Mesenchymal stem cell (in vitro differentiated cells and primary cell): ENCODE measurements at regions not wholly inside any gene's neighbourhood (a gene's known extent, or its start where the extent isn't known, plus 50 kb on each side); places are given as distances from the start of the nearest gene placed in this dataset.

Experiments used
- DNase-seq: peaks from one replicate; pipeline ENCODE4 v3.0.0-alpha.2; 2013
- H2AFZ ChIP-seq: one replicate; pipeline ENCODE4 v1.6.1; 2013; ENCODE audit warnings: low read depth, mild to moderate bottlenecking, control low read depth, inconsistent platforms, low read length, moderate library complexity
- H2AK5ac ChIP-seq: 2 replicates; pipeline ENCODE4 v1.6.1; 2013; ENCODE audit warnings: low read length, moderate library complexity, mild to moderate bottlenecking, inconsistent platforms; ENCODE audit not compliant: severe bottlenecking
- H2BK120ac ChIP-seq: one replicate; pipeline ENCODE4 v1.6.1; 2013; ENCODE audit warnings: low read depth, mild to moderate bottlenecking, inconsistent platforms, low read length, moderate library complexity
- H2BK12ac ChIP-seq, 2 experiments: one replicate each; pipeline ENCODE4 v1.6.1; 2013; ENCODE audit warnings: inconsistent platforms in 2 of 2, low read length in 2 of 2, mild to moderate bottlenecking in 2 of 2, moderate library complexity in 2 of 2, control low read depth in 1 of 2
- H2BK15ac ChIP-seq: one replicate; pipeline ENCODE4 v1.6.1; 2013; ENCODE audit warnings: mild to moderate bottlenecking, low read depth, inconsistent platforms; ENCODE audit not compliant: poor library complexity, severe bottlenecking
- H2BK5ac ChIP-seq: 2 replicates; pipeline ENCODE4 v1.6.1; 2013; ENCODE audit warnings: low read depth, mild to moderate bottlenecking, low read length, control low read depth, inconsistent platforms; ENCODE audit not compliant: poor library complexity, severe bottlenecking
- H3K14ac ChIP-seq, 2 experiments: one replicate each; pipeline ENCODE4 v1.6.1; 2013; ENCODE audit warnings: inconsistent platforms in 2 of 2, low read length in 2 of 2, control low read depth in 1 of 2, mild to moderate bottlenecking in 1 of 2, moderate library complexity in 1 of 2
- H3K18ac ChIP-seq, 2 experiments: one replicate each; pipeline ENCODE4 v1.6.1; 2013; ENCODE audit warnings: inconsistent platforms in 2 of 2, low read length in 2 of 2, control low read depth in 1 of 2, low read depth in 1 of 2, mild to moderate bottlenecking in 1 of 2
- H3K23ac ChIP-seq, 2 experiments: one replicate each; pipeline ENCODE4 v1.6.1; 2013; ENCODE audit warnings: inconsistent platforms in 2 of 2, low read length in 2 of 2, mild to moderate bottlenecking in 2 of 2, moderate library complexity in 2 of 2, control low read depth in 1 of 2
- H3K27ac ChIP-seq: 2 replicates; pipeline ENCODE4 v1.5.1; 2013; ENCODE audit warnings: mild to moderate bottlenecking, moderate library complexity, low read length, control low read depth, inconsistent platforms; ENCODE audit not compliant: poor library complexity, severe bottlenecking
- H3K27me3 ChIP-seq, 2 experiments: 2 replicates each; pipeline versions ENCODE4 v1.6.1 to v1.7.0; 2013; ENCODE audit warnings: low read length in 2 of 2, mild to moderate bottlenecking in 2 of 2, moderate library complexity in 2 of 2, control low read depth in 1 of 2, inconsistent platforms in 1 of 2; ENCODE audit not compliant: control insufficient read depth in 1 of 2, insufficient read depth in 1 of 2
- H3K36me3 ChIP-seq, 2 experiments: 2 replicates each; pipeline versions ENCODE4 v1.6.1 to v1.7.0; 2013; ENCODE audit warnings: low read length in 2 of 2, control low read depth in 1 of 2, inconsistent platforms in 1 of 2, low read depth in 1 of 2, mild to moderate bottlenecking in 1 of 2; ENCODE audit not compliant: insufficient read depth in 2 of 2, control insufficient read depth in 1 of 2
- H3K4ac ChIP-seq, 2 experiments: one replicate each; pipeline ENCODE4 v1.6.1; 2013; ENCODE audit warnings: inconsistent platforms in 2 of 2, low read length in 2 of 2, mild to moderate bottlenecking in 2 of 2, moderate library complexity in 2 of 2, control low read depth in 1 of 2, low read depth in 1 of 2
- H3K4me1 ChIP-seq: 2 replicates; pipeline ENCODE4 v1.6.1; 2013; ENCODE audit warnings: low read depth, low read length, control low read depth; ENCODE audit not compliant: control insufficient read depth, insufficient read depth
- H3K4me2 ChIP-seq: 2 replicates; pipeline ENCODE4 v1.6.1; 2013; ENCODE audit warnings: low read length, mild to moderate bottlenecking, inconsistent platforms; ENCODE audit not compliant: poor library complexity, severe bottlenecking
- H3K4me3 ChIP-seq, 2 experiments: 2 replicates each; pipeline versions ENCODE4 v1.5.1 to v1.7.0; 2013; ENCODE audit warnings: low read length in 2 of 2, mild to moderate bottlenecking in 2 of 2, control low read depth in 1 of 2, low read depth in 1 of 2; ENCODE audit not compliant: insufficient read depth in 1 of 2
- H3K79me1 ChIP-seq: replicated peaks from 2 replicates; pipeline ENCODE4 v1.6.1; 2013; ENCODE audit warnings: mild to moderate bottlenecking, control low read depth, low read length, inconsistent platforms; ENCODE audit not compliant: poor library complexity, severe bottlenecking
- H3K9ac ChIP-seq: 2 replicates; pipeline ENCODE4 v1.7.0; 2013; ENCODE audit warnings: mild to moderate bottlenecking, low read length, moderate library complexity
- H3K9me3 ChIP-seq: 2 replicates; pipeline ENCODE4 v1.7.0; 2013; ENCODE audit warnings: mild to moderate bottlenecking, low read length; ENCODE audit not compliant: control insufficient read depth
- H4K8ac ChIP-seq: one replicate; pipeline ENCODE4 v1.6.1; 2013; ENCODE audit warnings: inconsistent platforms, mild to moderate bottlenecking, low read length, moderate library complexity
- H4K91ac ChIP-seq: one replicate; pipeline ENCODE4 v1.6.1; 2013; ENCODE audit warnings: mild to moderate bottlenecking, low read length, inconsistent platforms
- WGBS: methylation state at CpG from one replicate; pipeline ENCODE4 v1.1.7; 2013; ENCODE audit warnings: mixed read lengths; 5-methylcytosine and 5-hydroxymethylcytosine counted together

DNA sequence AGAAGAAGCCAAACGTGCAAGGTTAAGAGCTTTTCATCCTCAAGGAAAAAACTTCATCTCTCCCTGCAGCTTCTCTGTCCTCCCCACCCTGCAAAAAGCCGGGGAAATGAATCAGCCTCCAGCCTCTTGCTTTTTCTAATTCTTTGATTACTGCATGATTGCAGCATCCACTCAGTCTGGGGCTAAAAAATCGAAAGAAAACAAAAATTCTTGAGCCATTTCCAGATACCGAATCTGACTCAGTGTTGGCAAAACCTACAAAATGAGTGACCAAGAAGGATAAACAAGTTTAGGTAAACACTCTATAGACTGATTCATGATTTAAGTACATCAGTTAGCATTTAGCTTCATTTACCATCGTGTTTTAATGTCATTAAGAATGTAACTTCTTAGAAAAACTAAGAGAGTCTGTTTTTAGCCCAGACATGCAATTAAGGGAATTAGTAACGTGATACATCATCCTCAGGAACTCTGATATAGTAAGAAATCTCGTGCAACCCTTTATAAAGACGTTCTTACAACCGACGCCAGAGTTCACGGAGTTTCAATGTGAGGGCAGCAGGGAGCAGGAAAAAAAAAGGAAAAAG is 287.3 kb upstream of the FOXF1 start:
- no peak overlapping the region for H2BK5ac ChIP-seq
- H3K4me1 ChIP-seq = no peaks in the 10 kb centered on the region
- H3K27ac ChIP-seq = no peak overlapping the region
- DNase-seq = peak; percentile 97
- H3K9ac ChIP-seq = peak overlapping the region; percentile 70
- H2AFZ ChIP-seq = no peak overlapping the region
- H4K91ac ChIP-seq = no peak overlapping the region
- H3K36me3 ChIP-seq = no peaks in the 10 kb centered on the region
- no peak overlapping the region for H4K8ac ChIP-seq
- no peak overlapping the region for H2BK120ac ChIP-seq
- no peak overlapping the region for H3K4ac ChIP-seq
- no peaks in the 10 kb centered on the region for H3K9me3 ChIP-seq
- no peaks in the 10 kb centered on the region for H3K79me1 ChIP-seq
- peaks cover 0 to 61% of the 10 kb centered on the region in 2 experiments for H3K27me3 ChIP-seq
- no peak overlapping the region for H2BK12ac ChIP-seq
- no peak overlapping the region for H3K4me2 ChIP-seq
- no peak overlapping the region for H2BK15ac ChIP-seq
- H3K14ac ChIP-seq = no peak overlapping the region
- H2AK5ac ChIP-seq = no peak overlapping the region
- H3K23ac ChIP-seq = no peak overlapping the region
- WGBS = 9% methylated on average over 8 of the region's 11 CpGs
- H3K4me3 ChIP-seq = peak overlapping the region in 1 of 2 experiments; percentile 65
- H3K18ac ChIP-seq = peak overlapping the region; percentile 44 to 80

DNA sequence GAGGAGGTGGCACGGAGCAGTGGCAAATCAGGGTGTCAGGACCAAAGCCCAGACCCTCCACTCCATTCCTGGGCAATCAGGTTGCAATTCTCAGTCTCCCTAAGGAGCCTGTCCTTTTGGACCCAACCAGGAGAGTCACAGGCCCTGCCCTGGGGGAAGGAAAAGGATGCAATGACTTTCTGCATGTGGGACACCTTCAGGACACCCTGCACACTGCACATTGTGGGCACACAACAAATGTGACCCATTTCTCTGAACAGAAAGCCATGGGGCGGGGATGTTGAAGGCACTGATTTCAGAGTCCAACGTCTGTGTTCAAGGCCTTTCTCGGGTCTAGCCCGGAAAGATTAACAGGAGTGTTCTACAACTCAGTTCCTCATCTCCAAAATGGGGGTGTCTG is 286.2 kb upstream of the FOXF1 start:
- Histone ChIP-seq H4K8ac (no peak overlapping the region), H3K79me1 (no peaks in the 10 kb centered on the region), H3K23ac (no peak overlapping the region), H2BK5ac (no peak overlapping the region), H3K27ac (no peak overlapping the region), H4K91ac (peak overlapping the region; percentile 77), H2AFZ (no peak overlapping the region), H2BK15ac (no peak overlapping the region), H3K9me3 (no peaks in the 10 kb centered on the region), H3K18ac (peak overlapping the region; percentile 29 to 78), H3K36me3 (no peaks in the 10 kb centered on the region), H3K4me2 (no peak overlapping the region), H3K14ac (peak overlapping the region in 1 of 2 experiments; percentile 86), H3K4me3 (no peak overlapping the region), H2AK5ac (no peak overlapping the region), H3K27me3 (peaks cover 0 to 54% of the 10 kb centered on the region in 2 experiments), H3K9ac (no peak overlapping the region), H2BK120ac (peak overlapping the region; percentile 89), H2BK12ac (peak overlapping the region; percentile 64 to 69), H3K4ac (peak overlapping the region; percentile 2 to 76), H3K4me1 (no peaks in the 10 kb centered on the region)
- no peak for DNase-seq
- 100% methylated on average over 4 of the region's 5 CpGs for WGBS

DNA sequence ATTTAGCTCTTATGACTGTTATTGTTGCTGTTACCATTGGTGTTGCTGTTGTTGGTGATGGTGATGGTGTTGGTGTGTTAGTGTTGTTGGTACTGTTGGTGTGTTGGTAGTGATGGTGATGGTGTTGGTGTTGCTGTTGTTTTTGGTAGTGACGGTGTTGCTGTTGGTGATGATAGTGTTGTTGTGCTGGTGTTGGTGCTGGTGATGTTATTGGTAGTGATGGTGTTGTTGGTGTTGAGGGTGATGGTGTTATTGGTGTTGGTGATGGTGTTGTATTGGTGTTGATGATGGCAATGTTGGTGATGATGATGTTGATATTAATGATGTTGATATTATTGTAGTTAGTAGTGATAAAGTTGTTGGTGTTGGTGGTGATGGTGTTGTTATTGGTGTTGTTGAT is 285.7 kb upstream of the FOXF1 start:
- Histone ChIP-seq H3K18ac (peak overlapping the region in 1 of 2 experiments; percentile 34), H3K14ac (no peak overlapping the region), H3K4ac (no peak overlapping the region), H3K4me1 (no peaks in the 10 kb centered on the region), H3K4me3 (no peak overlapping the region), H2AFZ (no peak overlapping the region), H3K9ac (no peak overlapping the region), H4K8ac (no peak overlapping the region), H3K4me2 (no peak overlapping the region), H3K27ac (no peak overlapping the region), H3K36me3 (no peaks in the 10 kb centered on the region), H2BK5ac (no peak overlapping the region), H3K23ac (no peak overlapping the region), H3K9me3 (no peaks in the 10 kb centered on the region), H3K79me1 (no peaks in the 10 kb centered on the region), H2BK120ac (no peak overlapping the region), H2AK5ac (no peak overlapping the region), H3K27me3 (peaks cover 0 to 54% of the 10 kb centered on the region in 2 experiments), H2BK12ac (peak overlapping the region in 1 of 2 experiments; percentile 76), H4K91ac (peak overlapping the region; percentile 48), H2BK15ac (no peak overlapping the region)
- no peak for DNase-seq
- WGBS = 100% methylated on average over 1 of the region's 1 CpG

DNA sequence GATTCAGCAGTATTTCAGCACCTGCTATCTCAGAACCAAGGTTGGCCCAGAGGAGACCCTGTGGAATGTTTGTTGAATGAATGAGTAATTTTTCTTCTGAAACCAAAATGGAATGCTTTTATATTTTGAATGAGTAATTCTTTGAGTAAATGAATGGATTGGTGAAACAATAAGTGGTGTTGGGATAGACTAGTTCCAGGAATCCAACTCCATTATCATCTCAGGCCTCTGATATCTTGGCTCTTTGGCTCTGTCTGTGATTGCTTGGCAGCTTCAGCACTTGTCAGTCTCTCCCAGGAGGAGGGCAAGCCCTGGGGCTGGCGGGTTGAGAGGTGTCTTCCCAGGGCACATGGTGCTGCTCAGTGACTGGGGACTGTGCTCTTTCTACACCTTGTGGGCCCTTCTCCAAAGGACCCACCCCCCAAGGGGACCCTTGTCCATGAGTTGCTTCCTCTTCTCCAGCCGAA is 284.4 kb upstream of the FOXF1 start:
- Histone ChIP-seq H2AFZ (no peak overlapping the region), H2BK120ac (no peak overlapping the region), H3K18ac (no peak overlapping the region), H3K36me3 (no peaks in the 10 kb centered on the region), H4K91ac (no peak overlapping the region), H3K4me3 (no peak overlapping the region), H2BK5ac (no peak overlapping the region), H3K79me1 (no peaks in the 10 kb centered on the region), H4K8ac (peak overlapping the region; percentile 64), H2BK15ac (no peak overlapping the region), H2BK12ac (no peak overlapping the region), H3K4me1 (no peaks in the 10 kb centered on the region), H2AK5ac (no peak overlapping the region), H3K4ac (no peak overlapping the region), H3K4me2 (no peak overlapping the region), H3K27me3 (peaks cover 0 to 51% of the 10 kb centered on the region in 2 experiments), H3K23ac (no peak overlapping the region), H3K14ac (no peak overlapping the region), H3K9me3 (no peaks in the 10 kb centered on the region), H3K27ac (no peak overlapping the region), H3K9ac (no peak overlapping the region)
- no peak for DNase-seq
- 90% methylated on average over 2 of the region's 2 CpGs for WGBS
